ENCODE measurements at regions not wholly inside any gene's neighbourhood (a gene's known extent, or its start where the extent isn't known, plus 50 kb on each side); places are given as distances from the start of the nearest gene placed in this dataset.

- no peaks in the 10 kb centered on the region for H3K9me3 ChIP-seq
- H3K27me3 ChIP-seq = no peaks in the 10 kb centered on the region
- no peak for ATAC-seq
- intact Hi-C loops (cut with DNase I) = no loop called here
- H3K4me3 ChIP-seq = no peak overlapping the region
- H3K36me3 ChIP-seq (replicated peaks in 1 of 2; ENCODE audit: insufficient read depth in 1 of 2, low read depth in 2 of 2) = no peaks in the 10 kb centered on the region
- no peak for DNase-seq
- no peaks in the 10 kb centered on the region for H3K4me1 ChIP-seq
- TF ChIP-seq POLR2A (IDR thresholded peaks at IDR 0.05) (no peak), CTCF (IDR thresholded peaks at IDR 0.05) (no peak)
- no peak overlapping the region for H3K27ac ChIP-seq
- 61 to 75% methylated on average over 4 of the region's 4 CpGs for WGBS, 2 donors
These were observed 215.3 kb upstream of the GLI3 start for GRCh38 chr7:42452356-42452755.

- Histone ChIP-seq H3K27me3 (no peaks in the 10 kb centered on the region), H3K9me3 (no peaks in the 10 kb centered on the region), H3K27ac (no peak overlapping the region), H3K36me3 (replicated peaks in 1 of 2; ENCODE audit: insufficient read depth in 1 of 2, low read depth in 2 of 2) (no peaks in the 10 kb centered on the region), H3K4me1 (no peaks in the 10 kb centered on the region), H3K4me3 (no peak overlapping the region)
- TF ChIP-seq CTCF (IDR thresholded peaks at IDR 0.05) (no peak), POLR2A (IDR thresholded peaks at IDR 0.05) (no peak)
- intact Hi-C loops (cut with DNase I) = no loop called here
- DNase-seq (no peak), ATAC-seq (no peak)
- 60 to 65% methylated on average over 5 of the region's 5 CpGs for WGBS, 2 donors
These were observed 212.4 kb upstream of the GLI3 start for GRCh38 chr7:42449431-42449830.

GRCh38 chr7:42448901-42449300 is 211.9 kb upstream of the GLI3 start:
- Histone ChIP-seq H3K27ac (no peak overlapping the region), H3K4me3 (no peak overlapping the region), H3K27me3 (no peaks in the 10 kb centered on the region), H3K36me3 (replicated peaks in 1 of 2; ENCODE audit: insufficient read depth in 1 of 2, low read depth in 2 of 2) (no peaks in the 10 kb centered on the region), H3K9me3 (no peaks in the 10 kb centered on the region), H3K4me1 (no peaks in the 10 kb centered on the region)
- DNase-seq (no peak), ATAC-seq (no peak)
- no peak for TF ChIP-seq POLR2A (IDR thresholded peaks at IDR 0.05)
- TF ChIP-seq CTCF (IDR thresholded peaks at IDR 0.05) = no peak
- 50 to 53% methylated on average over 1 of the region's 1 CpG for WGBS, 2 donors
- intact Hi-C loops (cut with DNase I) = no loop called here

- no peak for TF ChIP-seq CTCF (IDR thresholded peaks at IDR 0.05)
- TF ChIP-seq POLR2A (IDR thresholded peaks at IDR 0.05) = no peak
These were observed 208.7 kb upstream of the GLI3 start for GRCh38 chr7:42445691-42446090.

GRCh38 chr7:42440951-42441350 is 203.9 kb upstream of the GLI3 start:
- Histone ChIP-seq H3K9me3 (no peaks in the 10 kb centered on the region), H3K36me3 (replicated peaks in 1 of 2; ENCODE audit: insufficient read depth in 1 of 2, low read depth in 2 of 2) (no peaks in the 10 kb centered on the region), H3K4me3 (no peak overlapping the region), H3K27me3 (no peaks in the 10 kb centered on the region), H3K27ac (no peak overlapping the region), H3K4me1 (no peaks in the 10 kb centered on the region)
- DNase-seq = no peak
- intact Hi-C loops (cut with DNase I) = no loop called here
- TF ChIP-seq CTCF (IDR thresholded peaks at IDR 0.05) (no peak), POLR2A (IDR thresholded peaks at IDR 0.05) (no peak)
- ATAC-seq = no peak
- 63 to 73% methylated on average over 5 of the region's 5 CpGs for WGBS, 2 donors

More at GRCh38 chr7:42445691-42446090, 208.7 kb upstream of the GLI3 start:
- Histone ChIP-seq H3K36me3 (replicated peaks in 1 of 2; ENCODE audit: insufficient read depth in 1 of 2, low read depth in 2 of 2) (no peaks in the 10 kb centered on the region), H3K9me3 (no peaks in the 10 kb centered on the region), H3K4me3 (no peak overlapping the region), H3K4me1 (no peaks in the 10 kb centered on the region), H3K27ac (no peak overlapping the region), H3K27me3 (no peaks in the 10 kb centered on the region)
- intact Hi-C loops (cut with DNase I) = no loop called here
- DNase-seq (no peak), ATAC-seq (no peak)

Measured in body of pancreas (tissue), 4 donors.